ENCODE measurements at regions not wholly inside any gene's neighbourhood (a gene's known extent, or its start where the extent isn't known, plus 50 kb on each side); places are given as distances from the start of the nearest gene placed in this dataset.

GRCh38 chr20:19121463-19121862 is 91.0 kb upstream of the SLC24A3 start:
- Histone ChIP-seq H3K27me3 (ENCODE audit: control insufficient read depth, insufficient read depth, low read length) (no peaks in the 10 kb centered on the region), H3K27ac (ENCODE audit: insufficient read depth, low read length) (no peak overlapping the region), H4K20me1 (ENCODE audit: control insufficient read depth, extremely low read depth, insufficient read depth, low read length) (no peaks in the 10 kb centered on the region), H3K4me2 (ENCODE audit: extremely low read depth, insufficient read depth, low read length) (no peak overlapping the region), H3K4me1 (ENCODE audit: control insufficient read depth, extremely low read depth, insufficient read depth, low read length) (no peaks in the 10 kb centered on the region), H3K36me3 (ENCODE audit: control insufficient read depth, insufficient read depth, low read length) (no peaks in the 10 kb centered on the region), H2AFZ (ENCODE audit: low read length) (no peak overlapping the region), H3K4me3 (replicated peaks in 1 of 4; ENCODE audit: control extremely low read depth in 1 of 4, insufficient read depth in 1 of 4, low read depth in 3 of 4, low read length in 4 of 4) (no peak overlapping the region), H3K79me2 (ENCODE audit: control insufficient read depth, insufficient read depth, low read length) (no peaks in the 10 kb centered on the region), H3K9me3 (ENCODE audit: control insufficient read depth, insufficient read depth, low read depth, low read length) (no peaks in the 10 kb centered on the region), H3K9ac (ENCODE audit: insufficient read depth, low read length) (no peak overlapping the region)
- no peak for TF ChIP-seq CTCF (conservative IDR thresholded peaks at IDR 0.05 in 1 of 2, IDR thresholded peaks at IDR 0.05 in 1 of 2; ENCODE audit: low read depth in 1 of 2, low read length in 2 of 2)
- TF ChIP-seq EZH2 (IDR thresholded peaks at IDR 0.05; ENCODE audit: low read length, missing control alignments): no peak
- no peak for DNase-seq (ENCODE audit: low read depth in 2 of 2)

- H3K9me3 ChIP-seq (ENCODE audit: control insufficient read depth, insufficient read depth, low read depth, low read length): no peaks in the 10 kb centered on the region
- no peaks in the 10 kb centered on the region for H3K4me1 ChIP-seq (ENCODE audit: control insufficient read depth, extremely low read depth, insufficient read depth, low read length)
- no peaks in the 10 kb centered on the region for H3K36me3 ChIP-seq (ENCODE audit: control insufficient read depth, insufficient read depth, low read length)
- H3K9ac ChIP-seq (ENCODE audit: insufficient read depth, low read length): no peak overlapping the region
- DNase-seq (ENCODE audit: low read depth in 2 of 2): no peak
- no peak overlapping the region for H3K27ac ChIP-seq (ENCODE audit: insufficient read depth, low read length)
- no peak overlapping the region for H3K4me2 ChIP-seq (ENCODE audit: extremely low read depth, insufficient read depth, low read length)
- no peaks in the 10 kb centered on the region for H3K27me3 ChIP-seq (ENCODE audit: control insufficient read depth, insufficient read depth, low read length)
- no peaks in the 10 kb centered on the region for H3K79me2 ChIP-seq (ENCODE audit: control insufficient read depth, insufficient read depth, low read length)
- H4K20me1 ChIP-seq (ENCODE audit: control insufficient read depth, extremely low read depth, insufficient read depth, low read length): no peaks in the 10 kb centered on the region
- no peak for TF ChIP-seq EZH2 (IDR thresholded peaks at IDR 0.05; ENCODE audit: low read length, missing control alignments)
- TF ChIP-seq CTCF (conservative IDR thresholded peaks at IDR 0.05 in 1 of 2, IDR thresholded peaks at IDR 0.05 in 1 of 2; ENCODE audit: low read depth in 1 of 2, low read length in 2 of 2): no peak
- no peak overlapping the region for H2AFZ ChIP-seq (ENCODE audit: low read length)
- H3K4me3 ChIP-seq (replicated peaks in 1 of 4; ENCODE audit: control extremely low read depth in 1 of 4, insufficient read depth in 1 of 4, low read depth in 3 of 4, low read length in 4 of 4): no peak overlapping the region
These were observed 90.5 kb upstream of the SLC24A3 start for GRCh38 chr20:19121916-19122315.

- no peak for DNase-seq (ENCODE audit: low read depth in 2 of 2)
- Histone ChIP-seq H3K27me3 (ENCODE audit: control insufficient read depth, insufficient read depth, low read length) (no peaks in the 10 kb centered on the region), H3K36me3 (ENCODE audit: control insufficient read depth, insufficient read depth, low read length) (no peaks in the 10 kb centered on the region), H3K79me2 (ENCODE audit: control insufficient read depth, insufficient read depth, low read length) (no peaks in the 10 kb centered on the region), H4K20me1 (ENCODE audit: control insufficient read depth, extremely low read depth, insufficient read depth, low read length) (no peaks in the 10 kb centered on the region), H3K9me3 (ENCODE audit: control insufficient read depth, insufficient read depth, low read depth, low read length) (no peaks in the 10 kb centered on the region), H3K4me2 (ENCODE audit: extremely low read depth, insufficient read depth, low read length) (no peak overlapping the region), H3K9ac (ENCODE audit: insufficient read depth, low read length) (no peak overlapping the region), H2AFZ (ENCODE audit: low read length) (no peak overlapping the region), H3K4me1 (ENCODE audit: control insufficient read depth, extremely low read depth, insufficient read depth, low read length) (no peaks in the 10 kb centered on the region), H3K27ac (ENCODE audit: insufficient read depth, low read length) (no peak overlapping the region), H3K4me3 (replicated peaks in 1 of 4; ENCODE audit: control extremely low read depth in 1 of 4, insufficient read depth in 1 of 4, low read depth in 3 of 4, low read length in 4 of 4) (no peak overlapping the region)
- no peak for TF ChIP-seq EZH2 (IDR thresholded peaks at IDR 0.05; ENCODE audit: low read length, missing control alignments)
- TF ChIP-seq CTCF (conservative IDR thresholded peaks at IDR 0.05 in 1 of 2, IDR thresholded peaks at IDR 0.05 in 1 of 2; ENCODE audit: low read depth in 1 of 2, low read length in 2 of 2): no peak
These were observed 90.0 kb upstream of the SLC24A3 start for GRCh38 chr20:19122395-19122794.
